RWPE1 (cell line): ENCODE measurements at regions not wholly inside any gene's neighbourhood (a gene's known extent, or its start where the extent isn't known, plus 50 kb on each side); places are given as distances from the start of the nearest gene placed in this dataset.

Experiments used
- CTCF ChIA-PET: fragments of 350-600 bp; sonication (Branson Sonifier 250); formaldehyde crosslinking; extraction: SDS; loops from one replicate; lab custom pipeline; 2021; lab: Yijun Ruan, JAX
- POLR2A ChIA-PET: fragments of 400-600 bp; formaldehyde crosslinking; extraction: SDS; loops from one replicate; lab custom pipeline; 2020; ENCODE audit warnings: antibody characterized with exemption; ENCODE audit not compliant: low non-redundant PET; lab: Yijun Ruan, JAX
- DNase-seq: peaks from one replicate; pipeline ENCODE4 v3.0.0; 2012; ENCODE audit warnings: low spot score
- H3K27ac ChIP-seq: fragments of 450-650 bp; 2 replicates; pipeline ENCODE4 v1.5.1; 2017
- CTCF ChIP-seq: fragments of 450-650 bp; conservative IDR thresholded peaks from 2 replicates; pipeline ENCODE4 v1.5.1; 2017; ENCODE audit warnings: low read depth, mild to moderate bottlenecking

- TF ChIP-seq CTCF = no peak
- POLR2A ChIA-PET = no interaction called here
- no peak for DNase-seq
- peak overlapping the region; percentile 68 for H3K27ac ChIP-seq
- CTCF ChIA-PET = interaction anchor here (0.6 to 0.7 kb wide), 3 partner anchors 39 to 1292 kb away, joined by 3 to 4 read pairs (median 3); no protein-coding TSS in a partner anchor
Observed at GRCh38 chr9:91100878-91101450, 260.8 kb downstream of the AUH start.

GRCh38 chr9:91101611-91102168 lies 260.0 kb downstream of the AUH start:
- ChIA-PET CTCF (interaction anchor here (0.6 to 0.7 kb wide), 2 partner anchors 513 to 1293 kb away, joined by 3 read pairs; no protein-coding TSS in a partner anchor), POLR2A (no interaction called here)
- no peak overlapping the region for H3K27ac ChIP-seq
- DNase-seq = no peak
- TF ChIP-seq CTCF = no peak

- H3K27ac ChIP-seq = no peak overlapping the region
- no peak for TF ChIP-seq CTCF
- CTCF ChIA-PET = interaction anchor here (0.6 kb wide), 1 partner anchor 512 kb away, joined by 3 read pairs; no protein-coding TSS in a partner anchor
- POLR2A ChIA-PET = no interaction called here
- DNase-seq = no peak
Observed at GRCh38 chr9:91102269-91102668, 259.4 kb downstream of the AUH start.

GRCh38 chr9:91103931-91104330 lies 257.8 kb downstream of the AUH start:
- no peak for DNase-seq
- no peak overlapping the region for H3K27ac ChIP-seq
- POLR2A ChIA-PET = no interaction called here
- CTCF ChIA-PET = no interaction called here
- no peak for TF ChIP-seq CTCF

GRCh38 chr9:91106415-91107081 lies 255.2 kb downstream of the AUH start:
- no peak for TF ChIP-seq CTCF
- ChIA-PET POLR2A (no interaction called here), CTCF (no interaction called here)
- no peak overlapping the region for H3K27ac ChIP-seq
- no peak for DNase-seq

GRCh38 chr9:91111226-91111625 lies 250.5 kb downstream of the AUH start:
- TF ChIP-seq CTCF = no peak
- ChIA-PET CTCF (no interaction called here), POLR2A (no interaction called here)
- no peak for DNase-seq
- H3K27ac ChIP-seq = no peak overlapping the region
